A673 (cell line): ENCODE measurements at regions not wholly inside any gene's neighbourhood (a gene's known extent, or its start where the extent isn't known, plus 50 kb on each side); places are given as distances from the start of the nearest gene placed in this dataset.

Experiments used
- EZH2 ChIP-seq: fragments of 200-600 bp; sonication (generic); IDR thresholded peaks from 2 replicates; pipeline ENCODE4 v1.6.1; 2017; ENCODE audit warnings: borderline replicate concordance, low read depth, mild to moderate bottlenecking, mixed read lengths, antibody characterized with exemption, low read length; ENCODE audit not compliant: poor library complexity, severe bottlenecking
- TF ChIP-seq, protein P1 (sequence below): fragments of 300-800, 200-600 bp; sonication (generic); conservative IDR thresholded peaks from 2 replicates; pipeline ENCODE4 v1.5.1; 2017; ENCODE audit warnings: low read depth, mild to moderate bottlenecking, antibody characterized with exemption, low read length, moderate library complexity, mixed read lengths

DNA sequence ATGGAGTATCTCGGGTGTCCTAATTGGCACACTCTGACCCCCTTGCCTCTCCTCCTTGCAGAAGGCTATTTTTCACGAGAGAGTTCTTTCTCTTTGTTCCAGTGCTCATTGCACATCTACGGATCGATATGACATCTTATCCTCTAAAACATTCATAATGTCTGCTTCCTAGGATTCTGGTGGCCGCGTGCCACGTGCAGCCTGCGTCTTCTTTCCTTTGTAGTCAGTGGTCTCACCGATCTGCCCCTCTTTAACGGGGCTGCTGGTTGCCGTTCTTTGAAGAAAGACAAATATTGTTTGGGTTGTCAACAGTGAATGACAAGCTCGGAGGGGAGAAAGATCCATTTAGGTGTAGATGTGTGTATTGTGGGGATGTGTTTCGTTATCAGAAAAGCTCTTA, 252.4 kb upstream of the WWC1 start:
- TF ChIP-seq, protein P1, sequence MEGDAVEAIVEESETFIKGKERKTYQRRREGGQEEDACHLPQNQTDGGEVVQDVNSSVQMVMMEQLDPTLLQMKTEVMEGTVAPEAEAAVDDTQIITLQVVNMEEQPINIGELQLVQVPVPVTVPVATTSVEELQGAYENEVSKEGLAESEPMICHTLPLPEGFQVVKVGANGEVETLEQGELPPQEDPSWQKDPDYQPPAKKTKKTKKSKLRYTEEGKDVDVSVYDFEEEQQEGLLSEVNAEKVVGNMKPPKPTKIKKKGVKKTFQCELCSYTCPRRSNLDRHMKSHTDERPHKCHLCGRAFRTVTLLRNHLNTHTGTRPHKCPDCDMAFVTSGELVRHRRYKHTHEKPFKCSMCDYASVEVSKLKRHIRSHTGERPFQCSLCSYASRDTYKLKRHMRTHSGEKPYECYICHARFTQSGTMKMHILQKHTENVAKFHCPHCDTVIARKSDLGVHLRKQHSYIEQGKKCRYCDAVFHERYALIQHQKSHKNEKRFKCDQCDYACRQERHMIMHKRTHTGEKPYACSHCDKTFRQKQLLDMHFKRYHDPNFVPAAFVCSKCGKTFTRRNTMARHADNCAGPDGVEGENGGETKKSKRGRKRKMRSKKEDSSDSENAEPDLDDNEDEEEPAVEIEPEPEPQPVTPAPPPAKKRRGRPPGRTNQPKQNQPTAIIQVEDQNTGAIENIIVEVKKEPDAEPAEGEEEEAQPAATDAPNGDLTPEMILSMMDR = no peak
- no peak for TF ChIP-seq EZH2
